ENCODE measurements at regions not wholly inside any gene's neighbourhood (a gene's known extent, or its start where the extent isn't known, plus 50 kb on each side); places are given as distances from the start of the nearest gene placed in this dataset.

- no peaks in the 10 kb centered on the region for H3K4me1 ChIP-seq (ENCODE audit: control insufficient read depth in 1 of 2, insufficient read depth in 2 of 2, low read length in 2 of 2)
- no peak overlapping the region for H2AK5ac ChIP-seq (ENCODE audit: low read length)
- no peaks in the 10 kb centered on the region for H3K9me3 ChIP-seq (ENCODE audit: insufficient read depth, low read depth, low read length)
- H2BK120ac ChIP-seq (ENCODE audit: insufficient read depth, low read length, poor library complexity), result no peak overlapping the region
- no peak for DNase-seq
- H3K27me3 ChIP-seq (ENCODE audit: insufficient read depth, low read length), result no peaks in the 10 kb centered on the region
- no peak overlapping the region for H4K12ac ChIP-seq (ENCODE audit: low read depth, low read length)
- WGBS (ENCODE audit: extremely low coverage, insufficient coverage, insufficient read length), result no CpG with 5 or more reads among the region's 1 CpG
- H3K23ac ChIP-seq (ENCODE audit: low read length), result no peak overlapping the region
- H3K4ac ChIP-seq (ENCODE audit: low read depth, low read length), result no peak overlapping the region
- no peak overlapping the region for H2BK5ac ChIP-seq (ENCODE audit: low read depth, low read length, poor library complexity)
- no peak overlapping the region for H3K14ac ChIP-seq (ENCODE audit: low read length)
- no peaks in the 10 kb centered on the region for H3K36me3 ChIP-seq (ENCODE audit: control insufficient read depth in 1 of 2, insufficient read depth in 2 of 2, low read length in 2 of 2)
- no peak overlapping the region for H3K27ac ChIP-seq (ENCODE audit: low read depth, low read length)
- H2BK12ac ChIP-seq (ENCODE audit: low read length), result no peak overlapping the region
- no peak overlapping the region for H3K18ac ChIP-seq (ENCODE audit: low read length)
- H4K91ac ChIP-seq (ENCODE audit: low read depth, low read length), result no peak overlapping the region
- no peak overlapping the region for H2AFZ ChIP-seq (ENCODE audit: insufficient read depth, low read length, poor library complexity)
- no peak overlapping the region for H3K4me2 ChIP-seq (ENCODE audit: low read length)
- H3K79me1 ChIP-seq (ENCODE audit: low read length), result no peaks in the 10 kb centered on the region
- H3K9ac ChIP-seq (ENCODE audit: low read length), result no peak overlapping the region
- no peaks in the 10 kb centered on the region for H3K79me2 ChIP-seq (ENCODE audit: control insufficient read depth, insufficient read depth, low read length, poor library complexity)
- H4K8ac ChIP-seq (ENCODE audit: low read depth, low read length), result no peak overlapping the region
- H3K4me3 ChIP-seq (ENCODE audit: low read depth, low read length), result no peak overlapping the region
These were observed 297.4 kb downstream of the ZWINT start for GRCh38 chr10:56063642-56064041.

DNA sequence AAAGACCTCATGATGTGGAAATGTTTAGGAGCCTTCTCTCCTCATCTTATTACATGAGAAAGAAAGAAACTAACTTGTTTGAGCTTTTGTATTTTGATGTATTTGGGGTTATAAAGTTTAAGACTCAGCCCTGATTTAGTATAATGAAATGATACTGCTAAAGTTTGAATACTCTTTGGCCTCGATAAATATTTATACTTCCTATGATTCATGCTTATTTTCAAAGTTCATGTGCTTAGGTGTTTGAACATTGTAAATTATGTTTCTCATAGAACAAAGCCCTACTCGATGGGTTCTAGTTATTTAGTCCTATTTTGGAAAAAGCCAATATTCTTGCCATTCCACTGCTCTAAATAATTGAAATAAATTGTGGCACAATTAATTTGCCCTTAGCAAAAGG is 303.2 kb downstream of the ZWINT start:
- no peaks in the 10 kb centered on the region for H3K9me3 ChIP-seq (ENCODE audit: insufficient read depth, low read depth, low read length)
- no peak overlapping the region for H2AFZ ChIP-seq (ENCODE audit: insufficient read depth, low read length, poor library complexity)
- H3K14ac ChIP-seq (ENCODE audit: low read length), result no peak overlapping the region
- H4K12ac ChIP-seq (ENCODE audit: low read depth, low read length), result no peak overlapping the region
- no peak overlapping the region for H2BK12ac ChIP-seq (ENCODE audit: low read length)
- H2AK5ac ChIP-seq (ENCODE audit: low read length), result no peak overlapping the region
- no peak overlapping the region for H4K91ac ChIP-seq (ENCODE audit: low read depth, low read length)
- no peak overlapping the region for H4K8ac ChIP-seq (ENCODE audit: low read depth, low read length)
- no peak overlapping the region for H2BK120ac ChIP-seq (ENCODE audit: insufficient read depth, low read length, poor library complexity)
- no peak overlapping the region for H3K4ac ChIP-seq (ENCODE audit: low read depth, low read length)
- H3K27me3 ChIP-seq (ENCODE audit: insufficient read depth, low read length), result no peaks in the 10 kb centered on the region
- no peak overlapping the region for H2BK5ac ChIP-seq (ENCODE audit: low read depth, low read length, poor library complexity)
- DNase-seq, result no peak
- H3K4me2 ChIP-seq (ENCODE audit: low read length), result no peak overlapping the region
- no peaks in the 10 kb centered on the region for H3K79me2 ChIP-seq (ENCODE audit: control insufficient read depth, insufficient read depth, low read length, poor library complexity)
- WGBS (ENCODE audit: extremely low coverage, insufficient coverage, insufficient read length), result no CpG with 5 or more reads among the region's 2 CpGs
- no peak overlapping the region for H3K18ac ChIP-seq (ENCODE audit: low read length)
- H3K27ac ChIP-seq (ENCODE audit: low read depth, low read length), result no peak overlapping the region
- no peak overlapping the region for H3K4me3 ChIP-seq (ENCODE audit: low read depth, low read length)
- no peak overlapping the region for H3K9ac ChIP-seq (ENCODE audit: low read length)
- H3K23ac ChIP-seq (ENCODE audit: low read length), result no peak overlapping the region
- no peaks in the 10 kb centered on the region for H3K79me1 ChIP-seq (ENCODE audit: low read length)
- H3K4me1 ChIP-seq (ENCODE audit: control insufficient read depth in 1 of 2, insufficient read depth in 2 of 2, low read length in 2 of 2), result no peaks in the 10 kb centered on the region
- no peaks in the 10 kb centered on the region for H3K36me3 ChIP-seq (ENCODE audit: control insufficient read depth in 1 of 2, insufficient read depth in 2 of 2, low read length in 2 of 2)

DNA sequence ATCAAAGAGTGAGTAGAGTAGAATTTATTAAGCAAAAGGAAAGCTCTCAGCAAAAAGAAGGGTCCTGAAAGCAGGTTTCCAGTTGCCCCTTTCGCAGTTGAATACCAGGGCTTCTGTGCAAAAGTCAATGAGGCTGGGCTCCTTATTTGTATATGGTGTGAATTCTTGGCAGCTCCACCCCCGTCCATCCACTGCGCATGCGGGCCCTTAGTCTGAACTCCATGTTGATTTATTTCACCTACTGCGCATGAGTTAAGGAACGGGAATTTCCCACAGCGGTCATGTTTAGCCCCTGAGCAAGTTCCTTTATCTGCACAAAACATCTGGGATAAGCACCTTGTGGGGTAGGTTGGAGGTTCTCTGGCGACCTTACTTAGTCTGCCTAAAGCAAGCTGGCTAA is 325.6 kb downstream of the ZWINT start:
- Histone ChIP-seq H3K27me3 (ENCODE audit: insufficient read depth, low read length) (no peaks in the 10 kb centered on the region), H2BK5ac (ENCODE audit: low read depth, low read length, poor library complexity) (no peak overlapping the region), H3K23ac (ENCODE audit: low read length) (no peak overlapping the region), H3K9ac (ENCODE audit: low read length) (no peak overlapping the region), H3K9me3 (ENCODE audit: insufficient read depth, low read depth, low read length) (no peaks in the 10 kb centered on the region), H3K36me3 (ENCODE audit: control insufficient read depth in 1 of 2, insufficient read depth in 2 of 2, low read length in 2 of 2) (no peaks in the 10 kb centered on the region), H4K12ac (ENCODE audit: low read depth, low read length) (no peak overlapping the region), H2AK5ac (ENCODE audit: low read length) (no peak overlapping the region), H3K4ac (ENCODE audit: low read depth, low read length) (no peak overlapping the region), H3K4me1 (ENCODE audit: control insufficient read depth in 1 of 2, insufficient read depth in 2 of 2, low read length in 2 of 2) (no peaks in the 10 kb centered on the region), H4K91ac (ENCODE audit: low read depth, low read length) (no peak overlapping the region), H3K79me2 (ENCODE audit: control insufficient read depth, insufficient read depth, low read length, poor library complexity) (no peaks in the 10 kb centered on the region), H3K14ac (ENCODE audit: low read length) (no peak overlapping the region), H3K18ac (ENCODE audit: low read length) (no peak overlapping the region), H4K8ac (ENCODE audit: low read depth, low read length) (no peak overlapping the region), H2BK120ac (ENCODE audit: insufficient read depth, low read length, poor library complexity) (no peak overlapping the region), H3K27ac (ENCODE audit: low read depth, low read length) (no peak overlapping the region), H2AFZ (ENCODE audit: insufficient read depth, low read length, poor library complexity) (no peak overlapping the region), H3K4me3 (ENCODE audit: low read depth, low read length) (no peak overlapping the region), H3K4me2 (ENCODE audit: low read length) (no peak overlapping the region), H3K79me1 (ENCODE audit: low read length) (no peaks in the 10 kb centered on the region), H2BK12ac (ENCODE audit: low read length) (no peak overlapping the region)
- peak in 1 of 2 donors; percentile 41 for DNase-seq
- WGBS (ENCODE audit: extremely low coverage, insufficient coverage, insufficient read length), result no CpG with 5 or more reads among the region's 8 CpGs

DNA sequence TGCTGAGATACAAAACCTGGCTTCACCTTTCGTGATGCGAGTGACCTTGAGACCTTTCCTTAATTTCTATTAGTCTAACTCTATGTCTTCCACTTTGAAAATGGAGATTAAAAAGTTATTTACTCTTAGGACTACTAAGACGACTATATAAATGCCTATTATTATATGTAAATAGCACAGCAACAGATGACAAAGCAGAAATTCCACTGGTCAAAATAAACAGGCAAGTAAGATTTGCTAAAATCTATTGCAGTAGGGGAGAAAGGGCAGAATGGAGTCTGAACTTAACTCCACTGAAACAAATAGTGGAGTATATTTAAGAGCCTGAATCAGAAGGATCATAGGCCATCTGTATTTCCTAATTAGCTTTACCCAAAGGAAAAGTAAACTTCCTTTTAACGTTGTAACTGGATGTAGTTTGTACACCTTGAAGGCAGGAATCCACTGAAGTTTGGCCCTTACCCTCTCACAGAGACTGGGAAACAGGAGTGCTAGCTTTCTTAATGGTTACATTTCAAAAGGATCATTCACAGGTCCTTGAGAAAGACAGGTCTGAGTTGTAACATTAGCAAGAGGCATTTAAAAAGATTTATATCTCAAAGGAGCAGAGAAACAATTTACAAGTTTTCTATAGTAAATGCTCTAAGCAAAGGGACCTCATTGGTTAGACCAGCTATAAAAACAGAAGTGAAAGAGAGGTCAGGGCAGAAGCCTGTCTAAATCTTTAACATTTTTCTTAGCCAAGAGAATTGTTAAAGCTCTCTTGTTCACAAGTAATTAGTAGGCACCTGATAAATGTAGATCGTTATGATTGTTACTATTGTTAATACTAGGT is 332.5 kb downstream of the ZWINT start:
- no peak overlapping the region for H3K4me2 ChIP-seq (ENCODE audit: low read length)
- H3K9ac ChIP-seq (ENCODE audit: low read length), result no peak overlapping the region
- H3K9me3 ChIP-seq (ENCODE audit: insufficient read depth, low read depth, low read length), result no peaks in the 10 kb centered on the region
- no peak for DNase-seq
- H4K91ac ChIP-seq (ENCODE audit: low read depth, low read length), result no peak overlapping the region
- H3K79me1 ChIP-seq (ENCODE audit: low read length), result no peaks in the 10 kb centered on the region
- H3K36me3 ChIP-seq (ENCODE audit: control insufficient read depth in 1 of 2, insufficient read depth in 2 of 2, low read length in 2 of 2), result no peaks in the 10 kb centered on the region
- no peak overlapping the region for H3K23ac ChIP-seq (ENCODE audit: low read length)
- no peak overlapping the region for H4K12ac ChIP-seq (ENCODE audit: low read depth, low read length)
- H2AK5ac ChIP-seq (ENCODE audit: low read length), result no peak overlapping the region
- no peaks in the 10 kb centered on the region for H3K27me3 ChIP-seq (ENCODE audit: insufficient read depth, low read length)
- no peak overlapping the region for H2BK12ac ChIP-seq (ENCODE audit: low read length)
- no peaks in the 10 kb centered on the region for H3K79me2 ChIP-seq (ENCODE audit: control insufficient read depth, insufficient read depth, low read length, poor library complexity)
- no peak overlapping the region for H2BK5ac ChIP-seq (ENCODE audit: low read depth, low read length, poor library complexity)
- H3K27ac ChIP-seq (ENCODE audit: low read depth, low read length), result no peak overlapping the region
- H4K8ac ChIP-seq (ENCODE audit: low read depth, low read length), result no peak overlapping the region
- WGBS (ENCODE audit: extremely low coverage, insufficient coverage, insufficient read length), result no CpG with 5 or more reads among the region's 5 CpGs
- H2AFZ ChIP-seq (ENCODE audit: insufficient read depth, low read length, poor library complexity), result no peak overlapping the region
- no peak overlapping the region for H2BK120ac ChIP-seq (ENCODE audit: insufficient read depth, low read length, poor library complexity)
- H3K4me1 ChIP-seq (ENCODE audit: control insufficient read depth in 1 of 2, insufficient read depth in 2 of 2, low read length in 2 of 2), result no peaks in the 10 kb centered on the region
- no peak overlapping the region for H3K4me3 ChIP-seq (ENCODE audit: low read depth, low read length)
- H3K18ac ChIP-seq (ENCODE audit: low read length), result no peak overlapping the region
- no peak overlapping the region for H3K14ac ChIP-seq (ENCODE audit: low read length)
- H3K4ac ChIP-seq (ENCODE audit: low read depth, low read length), result no peak overlapping the region

All from trophoblast cell (in vitro differentiated cells and primary cell).